Endothelial cell of umbilical vein (primary cell): ENCODE measurements at regions not wholly inside any gene's neighbourhood (a gene's known extent, or its start where the extent isn't known, plus 50 kb on each side); places are given as distances from the start of the nearest gene placed in this dataset.

Experiments used
- BruUV-seq: library from RNA; stranded (reverse); fragments of 400-500 nt; replicated peaks from 2 replicates; lab custom pipeline; 2021; lab: Mats Ljungman, UMichigan
- CTCF ChIA-PET: fragments of 300-600, 350-600 bp; sonication (Branson Sonifier 250); formaldehyde crosslinking; loops from one replicate; lab custom pipeline; 2021; ENCODE audit warnings: antibody characterized with exemption, inconsistent platforms; lab: Charles Lee
- POLR2A ChIA-PET: fragments of 300-600, 350-600 bp; sonication (Branson Sonifier 250); formaldehyde crosslinking; loops from one replicate; lab custom pipeline; 2021; ENCODE audit warnings: antibody characterized with exemption, inconsistent platforms; lab: Charles Lee
- DNase-seq: peaks from one replicate; pipeline ENCODE4 v3.0.0-alpha.2; 2011; ENCODE audit warnings: low read depth, low spot score
- FAIRE-seq: peaks from 2 replicates; lab custom pipeline; 2011; peaks lifted over from hg19 to GRCh38; lab: Jason Lieb, UNC
- H2AFZ ChIP-seq: 2 replicates; pipeline ENCODE4 v1.6.0; 2012; ENCODE audit warnings: low read depth, low read length, control low read depth, inconsistent platforms
- H3K27ac ChIP-seq: 2 replicates; pipeline ENCODE4 v1.5.1; 2011; ENCODE audit warnings: low read depth, mild to moderate bottlenecking, control low read depth, low read length, moderate library complexity; ENCODE audit not compliant: insufficient read depth
- H3K27me3 ChIP-seq, 2 experiments: 2 replicates each; pipeline versions ENCODE4 v1.6.0 to v1.6.1; 2011; ENCODE audit warnings: low read length in 2 of 2, mixed read lengths in 1 of 2; ENCODE audit not compliant: control insufficient read depth in 2 of 2, insufficient read depth in 2 of 2
- H3K36me3 ChIP-seq, 2 experiments: 2 replicates in 1 of 2; 3 replicates in 1 of 2; pipeline ENCODE4 v1.5.1; 2011; ENCODE audit warnings: low read length in 2 of 2, mild to moderate bottlenecking in 1 of 2, moderate library complexity in 1 of 2; ENCODE audit not compliant: control insufficient read depth in 2 of 2, insufficient read depth in 2 of 2; ENCODE audit errors: extremely low read depth in 1 of 2
- H3K4me1 ChIP-seq: 3 replicates; pipeline ENCODE4 v1.5.1; 2011; ENCODE audit warnings: mild to moderate bottlenecking, low read length; ENCODE audit not compliant: control insufficient read depth, insufficient read depth; ENCODE audit errors: extremely low read depth
- H3K4me2 ChIP-seq: 2 replicates; pipeline ENCODE4 v1.6.1; 2011; ENCODE audit warnings: low read length, control low read depth, mixed read lengths; ENCODE audit not compliant: insufficient read depth
- H3K4me3 ChIP-seq, 3 experiments: fragments of 200-600 bp in 1 of 3; sonication (generic), shearing (Covaris generic) in 1 of 3; replicated peaks in 1 of 3; 2 replicates each; pipeline ENCODE4 v1.5.1; 2011 to 2016; ENCODE audit warnings: control low read depth in 3 of 3, low read length in 3 of 3, mild to moderate bottlenecking in 2 of 3, inconsistent platforms in 1 of 3, low read depth in 1 of 3, moderate library complexity in 1 of 3; ENCODE audit not compliant: insufficient read depth in 1 of 3
- H3K79me2 ChIP-seq: 2 replicates; pipeline ENCODE4 v1.6.0; 2012; ENCODE audit warnings: low read length, inconsistent platforms; ENCODE audit not compliant: control insufficient read depth, insufficient read depth
- H3K9ac ChIP-seq: replicated peaks from 2 replicates; pipeline ENCODE3; 2011; ENCODE audit warnings: low read length, control low read depth; ENCODE audit not compliant: insufficient read depth; ENCODE audit errors: extremely low read depth
- H3K9me1 ChIP-seq: replicated peaks from 3 replicates; pipeline ENCODE4 v1.6.0; 2011; ENCODE audit warnings: mild to moderate bottlenecking, low read length; ENCODE audit not compliant: control insufficient read depth, insufficient read depth; ENCODE audit errors: extremely low read depth
- H3K9me3 ChIP-seq: replicated peaks from 2 replicates; pipeline ENCODE4 v1.5.1; 2012; ENCODE audit warnings: low read length, inconsistent platforms; ENCODE audit not compliant: control insufficient read depth, insufficient read depth
- H4K20me1 ChIP-seq: replicated peaks from 2 replicates; pipeline ENCODE3; 2011; ENCODE audit warnings: mild to moderate bottlenecking, low read length; ENCODE audit not compliant: control insufficient read depth, insufficient read depth; ENCODE audit errors: extremely low read depth
- CTCF ChIP-seq, 2 donors: IDR thresholded peaks; 1 replicate in 1 of 2; 2 replicates in 1 of 2; pipeline ENCODE4 v1.5.1; 2011; ENCODE audit warnings: low read length in 2 of 2, mild to moderate bottlenecking in 2 of 2, moderate library complexity in 2 of 2, control low read depth in 1 of 2, inconsistent platforms in 1 of 2, low read depth in 1 of 2; ENCODE audit not compliant: insufficient read depth in 1 of 2; ENCODE audit errors: extremely low read depth in 1 of 2
- EZH2 ChIP-seq: IDR thresholded peaks from 2 replicates; pipeline ENCODE4 v1.6.1; 2012; ENCODE audit warnings: borderline replicate concordance, low read depth, mild to moderate bottlenecking, moderate library complexity, low read length, inconsistent platforms; ENCODE audit not compliant: severe bottlenecking
- FOS ChIP-seq: IDR thresholded peaks from 2 replicates; pipeline ENCODE4 v1.6.1; 2011; ENCODE audit warnings: mild to moderate bottlenecking, low read length, moderate library complexity, borderline replicate concordance; ENCODE audit not compliant: insufficient read depth
- GATA2 ChIP-seq: IDR thresholded peaks from 2 replicates; pipeline ENCODE4 v1.7.0; 2011; ENCODE audit warnings: low read depth, mild to moderate bottlenecking, moderate library complexity, mixed read lengths, low read length; ENCODE audit not compliant: insufficient read length, insufficient read depth
- JUN ChIP-seq: IDR thresholded peaks from 2 replicates; pipeline ENCODE4 v1.6.1; 2011; ENCODE audit warnings: borderline replicate concordance, low read depth; ENCODE audit not compliant: insufficient read length, insufficient read depth
- MAX ChIP-seq: IDR thresholded peaks from 2 replicates; pipeline ENCODE4 v1.6.1; 2011; ENCODE audit not compliant: insufficient read depth, insufficient read length
- MYC ChIP-seq: IDR thresholded peaks from one replicate; pipeline ENCODE4 v1.6.1; 2011; ENCODE audit warnings: mild to moderate bottlenecking, low read depth, low read length
- POLR2A ChIP-seq: IDR thresholded peaks from 2 replicates; pipeline ENCODE4 v1.6.1; 2012; ENCODE audit warnings: low read depth, mild to moderate bottlenecking, control low read depth, low read length
- POLR2AphosphoS5 ChIP-seq: IDR thresholded peaks from 2 replicates; pipeline ENCODE4 v1.6.1; 2012; ENCODE audit warnings: low read depth, mild to moderate bottlenecking, control low read depth, low read length, moderate library complexity; ENCODE audit not compliant: insufficient read depth
- dilution Hi-C: fragments of 300-500 bp; cut with MboI; formaldehyde crosslinking; loops from one replicate; pipeline ENCODE4 v1.15.0; 2019; ENCODE audit warnings: low sequenced_read_pairs; ENCODE audit not compliant: extremely low pct_ligation_motif_present
- intact Hi-C: fragments of 100-400 bp; cut with micrococcal nuclease; formaldehyde crosslinking; loops from one replicate; pipeline ENCODE4 v1.10.0; 2022

- TF ChIP-seq POLR2A (no peak), MAX (no peak), EZH2 (no peak), CTCF (IDR thresholded peaks at IDR 0.05; ENCODE audit: extremely low read depth in 1 of 2, insufficient read depth in 1 of 2, low read depth in 1 of 2, low read length in 2 of 2) (no peak), GATA2 (no peak)
- no peak for DNase-seq
- dilution Hi-C loops (no loop called here), intact Hi-C loops (no loop called here)
- ChIA-PET POLR2A (no interaction called here), CTCF (no interaction called here)
- Histone ChIP-seq H4K20me1 (no peaks in the 10 kb centered on the region), H3K36me3 (no peaks in the 10 kb centered on the region), H3K4me1 (peaks cover 12% of the 10 kb centered on the region), H3K27ac (no peak overlapping the region), H3K4me3 (no peak overlapping the region), H3K9ac (no peak overlapping the region), H3K27me3 (no peaks in the 10 kb centered on the region), H3K9me1 (no peaks in the 10 kb centered on the region), H3K9me3 (no peaks in the 10 kb centered on the region), H3K4me2 (no peak overlapping the region), H2AFZ (no peak overlapping the region), H3K79me2 (no peaks in the 10 kb centered on the region)
- no peak for FAIRE-seq
- no TSS peak for BruUV-seq
These were observed 459.3 kb upstream of the SGO1 start for GRCh38 chr3:20645340-20645739.

GRCh38 chr3:20637729-20638128 is 451.7 kb upstream of the SGO1 start:
- H2AFZ ChIP-seq, result no peak overlapping the region
- intact Hi-C loops, result no loop called here
- no TSS peak for BruUV-seq

More at GRCh38 chr3:20637729-20638128, 451.7 kb upstream of the SGO1 start:
- Histone ChIP-seq H3K79me2 (no peaks in the 10 kb centered on the region), H3K4me3 (no peak overlapping the region), H3K27me3 (no peaks in the 10 kb centered on the region), H3K9me3 (no peaks in the 10 kb centered on the region), H3K9ac (no peak overlapping the region), H3K4me1 (no peaks in the 10 kb centered on the region), H3K9me1 (no peaks in the 10 kb centered on the region), H3K36me3 (no peaks in the 10 kb centered on the region), H3K4me2 (no peak overlapping the region), H4K20me1 (no peaks in the 10 kb centered on the region), H3K27ac (no peak overlapping the region)
- no peak for DNase-seq
- dilution Hi-C loops, result no loop called here
- TF ChIP-seq MAX, result no peak
- no peak for TF ChIP-seq JUN
- TF ChIP-seq POLR2AphosphoS5, result no peak
- no peak for TF ChIP-seq CTCF (IDR thresholded peaks at IDR 0.05; ENCODE audit: extremely low read depth in 1 of 2, insufficient read depth in 1 of 2, low read depth in 1 of 2, low read length in 2 of 2)
- no peak for TF ChIP-seq GATA2
- TF ChIP-seq EZH2, result no peak
- no peak for TF ChIP-seq MYC
- no peak for TF ChIP-seq FOS
- TF ChIP-seq POLR2A, result no peak
- no peak for FAIRE-seq
- POLR2A ChIA-PET, result no interaction called here
- CTCF ChIA-PET, result no interaction called here
